ENCODE measurements at regions not wholly inside any gene's neighbourhood (a gene's known extent, or its start where the extent isn't known, plus 50 kb on each side); places are given as distances from the start of the nearest gene placed in this dataset.

GRCh38 chr3:159458010-159458409 is 530.6 kb upstream of the IL12A start:
- no peak for TF ChIP-seq EZH2 (IDR thresholded peaks at IDR 0.05)
- TF ChIP-seq POLR2AphosphoS5 (IDR thresholded peaks at IDR 0.05; ENCODE audit: borderline replicate concordance, low read depth, low read length) = no peak
- no peak for TF ChIP-seq FOXP2 (optimal IDR thresholded peaks at IDR 0.05; ENCODE audit: control extremely low read depth, extremely low read length, insufficient read depth)

All from SK-N-MC (cell line).